Right lobe of liver (tissue), 4 donors: ENCODE measurements at regions not wholly inside any gene's neighbourhood (a gene's known extent, or its start where the extent isn't known, plus 50 kb on each side); places are given as distances from the start of the nearest gene placed in this dataset.

Experiments used
- CTCF ChIP-seq, 4 donors: fragments of 200-600 bp in 3 of 4; fragments of 450-650 bp in 1 of 4; IDR thresholded peaks; one replicate each; pipeline versions ENCODE4 v1.5.1 to v1.8.0; 2016 to 2022; ENCODE audit warnings: antibody characterized with exemption in 4 of 4, mild to moderate bottlenecking in 2 of 4
- POLR2A ChIP-seq: fragments of 450-650 bp; IDR thresholded peaks from one replicate; pipeline ENCODE4 v1.6.1; 2017; ENCODE audit warnings: antibody characterized with exemption, mild to moderate bottlenecking
- donor health status: DM: no; HTN: no; CAD: no.
- donor health status: DM: no; HTN: no; CAD: no.
- donor health status: DM: no; HTN: yes; CAD: no.

GRCh38 chr2:220482716-220483115 lies 855.3 kb downstream of the SLC4A3 start:
- TF ChIP-seq CTCF (IDR thresholded peaks at IDR 0.05) (no peak), POLR2A (no peak)
